ENCODE measurements at regions not wholly inside any gene's neighbourhood (a gene's known extent, or its start where the extent isn't known, plus 50 kb on each side); places are given as distances from the start of the nearest gene placed in this dataset.
"Not testable (repeated sequence)": the region's sequence is repeated elsewhere in the genome, so short reads cannot be mapped to it uniquely, and the experiment has no call there.

DNA sequence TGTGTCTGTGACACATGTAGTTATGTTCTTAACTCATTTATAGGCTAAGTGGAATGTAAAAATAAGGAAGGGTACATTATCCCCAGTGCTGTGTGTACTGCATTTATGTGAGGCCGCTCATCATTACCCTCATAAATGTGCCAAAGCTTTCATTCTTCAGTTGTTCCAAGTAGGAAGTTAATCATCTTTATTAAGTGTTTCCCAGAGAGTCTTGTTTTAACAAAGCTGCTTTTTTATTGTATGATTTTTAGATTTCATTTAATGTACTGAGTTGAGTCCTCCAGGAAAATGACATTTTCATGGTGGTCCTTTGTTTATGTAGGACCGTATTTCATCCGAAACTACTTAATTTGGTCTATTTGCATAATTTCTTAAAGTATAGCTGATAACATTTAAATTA, 379.8 kb downstream of the DLEU7 start:
- H3K9ac ChIP-seq (ENCODE audit: low read depth in 2 of 2, low read length in 2 of 2) = no peak overlapping the region
- H3K27me3 ChIP-seq = no peaks in the 10 kb centered on the region
- DNase-seq = no peak
- no peak overlapping the region for H3K4me3 ChIP-seq
- no peak overlapping the region for H3K27ac ChIP-seq
- no peaks in the 10 kb centered on the region for H3K4me1 ChIP-seq
- no peaks in the 10 kb centered on the region for H3K36me3 ChIP-seq
- intact Hi-C loops (cut with DNase I) = no loop called here
- H3K9me3 ChIP-seq = no peaks in the 10 kb centered on the region
- TF ChIP-seq, protein P1, sequence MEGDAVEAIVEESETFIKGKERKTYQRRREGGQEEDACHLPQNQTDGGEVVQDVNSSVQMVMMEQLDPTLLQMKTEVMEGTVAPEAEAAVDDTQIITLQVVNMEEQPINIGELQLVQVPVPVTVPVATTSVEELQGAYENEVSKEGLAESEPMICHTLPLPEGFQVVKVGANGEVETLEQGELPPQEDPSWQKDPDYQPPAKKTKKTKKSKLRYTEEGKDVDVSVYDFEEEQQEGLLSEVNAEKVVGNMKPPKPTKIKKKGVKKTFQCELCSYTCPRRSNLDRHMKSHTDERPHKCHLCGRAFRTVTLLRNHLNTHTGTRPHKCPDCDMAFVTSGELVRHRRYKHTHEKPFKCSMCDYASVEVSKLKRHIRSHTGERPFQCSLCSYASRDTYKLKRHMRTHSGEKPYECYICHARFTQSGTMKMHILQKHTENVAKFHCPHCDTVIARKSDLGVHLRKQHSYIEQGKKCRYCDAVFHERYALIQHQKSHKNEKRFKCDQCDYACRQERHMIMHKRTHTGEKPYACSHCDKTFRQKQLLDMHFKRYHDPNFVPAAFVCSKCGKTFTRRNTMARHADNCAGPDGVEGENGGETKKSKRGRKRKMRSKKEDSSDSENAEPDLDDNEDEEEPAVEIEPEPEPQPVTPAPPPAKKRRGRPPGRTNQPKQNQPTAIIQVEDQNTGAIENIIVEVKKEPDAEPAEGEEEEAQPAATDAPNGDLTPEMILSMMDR (IDR thresholded peaks at IDR 0.05) = no peak

DNA sequence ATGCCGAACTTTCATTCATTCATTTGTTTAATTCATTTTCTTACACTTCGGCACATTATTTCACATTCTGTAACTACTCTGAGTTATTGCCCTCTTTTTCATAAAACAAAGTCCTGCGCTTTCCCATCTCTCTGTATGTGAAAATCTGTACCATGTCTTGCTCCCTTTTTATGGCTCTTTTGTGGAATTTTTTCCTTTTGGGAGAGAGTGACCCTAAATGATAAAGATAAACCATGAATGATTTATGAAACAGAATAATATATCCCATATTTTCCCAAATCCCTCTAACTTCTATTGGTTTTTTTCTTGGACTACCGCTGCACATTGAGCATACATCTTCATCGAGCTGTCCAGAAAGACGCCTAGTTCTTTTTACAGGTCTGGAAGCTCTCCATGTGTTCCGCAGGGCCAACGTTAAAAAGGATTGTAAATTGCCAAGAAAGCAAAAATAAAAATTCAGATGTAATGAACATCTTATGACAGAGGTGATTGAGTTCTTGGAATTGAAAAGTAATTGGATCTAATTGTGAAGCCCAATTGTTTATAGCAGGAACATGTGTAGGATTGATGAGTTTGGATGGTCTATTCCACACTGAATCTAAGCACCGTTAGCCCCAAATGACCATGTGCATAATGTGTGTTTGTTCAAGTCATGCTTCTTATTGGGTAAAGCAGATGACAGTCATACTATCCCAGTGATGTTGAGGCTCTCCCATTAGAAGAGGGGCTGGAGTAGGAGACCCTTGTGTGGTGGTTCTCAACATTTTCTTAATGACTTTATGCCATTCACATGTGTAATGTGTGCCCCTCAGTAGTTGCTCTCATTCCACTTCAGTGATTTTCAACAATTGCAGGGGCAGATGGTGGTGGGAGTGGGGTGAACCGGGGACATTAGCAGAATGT, 378.9 kb downstream of the DLEU7 start:
- TF ChIP-seq, protein P1 (IDR thresholded peaks at IDR 0.05) = no peak
- no peak for DNase-seq
- Histone ChIP-seq H3K27me3 (no peaks in the 10 kb centered on the region), H3K4me1 (no peaks in the 10 kb centered on the region), H3K9me3 (no peaks in the 10 kb centered on the region), H3K4me3 (no peak overlapping the region), H3K36me3 (no peaks in the 10 kb centered on the region), H3K27ac (no peak overlapping the region), H3K9ac (ENCODE audit: low read depth in 2 of 2, low read length in 2 of 2) (no peak overlapping the region)
- intact Hi-C loops (cut with DNase I) = no loop called here

DNA sequence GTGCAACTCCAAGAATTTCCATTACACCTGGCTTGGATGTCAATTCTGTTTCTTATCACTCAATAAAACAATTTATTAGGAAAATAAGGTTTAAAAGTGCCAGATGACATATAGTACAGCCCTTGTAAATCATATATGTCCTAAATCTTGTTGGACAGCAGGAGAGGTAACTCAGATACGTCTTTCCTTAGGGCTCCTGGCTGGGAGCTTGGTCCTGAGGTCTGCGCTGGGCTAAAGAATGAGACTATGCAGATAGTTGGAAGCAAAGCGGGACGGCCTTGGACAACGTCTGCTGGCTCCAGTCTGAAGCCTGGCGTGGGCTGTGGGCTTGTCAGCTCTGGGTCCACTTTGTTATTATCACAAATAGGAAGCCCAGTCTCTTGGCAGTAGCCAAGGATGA, 377.0 kb downstream of the DLEU7 start:
- TF ChIP-seq, protein P1 (IDR thresholded peaks at IDR 0.05) = no peak
- intact Hi-C loops (cut with DNase I) = no loop called here
- Histone ChIP-seq H3K36me3 (no peaks in the 10 kb centered on the region), H3K27ac (no peak overlapping the region), H3K4me1 (no peaks in the 10 kb centered on the region), H3K9ac (ENCODE audit: low read depth in 2 of 2, low read length in 2 of 2) (no peak overlapping the region), H3K27me3 (no peaks in the 10 kb centered on the region), H3K9me3 (no peaks in the 10 kb centered on the region), H3K4me3 (no peak overlapping the region)
- DNase-seq = no peak

DNA sequence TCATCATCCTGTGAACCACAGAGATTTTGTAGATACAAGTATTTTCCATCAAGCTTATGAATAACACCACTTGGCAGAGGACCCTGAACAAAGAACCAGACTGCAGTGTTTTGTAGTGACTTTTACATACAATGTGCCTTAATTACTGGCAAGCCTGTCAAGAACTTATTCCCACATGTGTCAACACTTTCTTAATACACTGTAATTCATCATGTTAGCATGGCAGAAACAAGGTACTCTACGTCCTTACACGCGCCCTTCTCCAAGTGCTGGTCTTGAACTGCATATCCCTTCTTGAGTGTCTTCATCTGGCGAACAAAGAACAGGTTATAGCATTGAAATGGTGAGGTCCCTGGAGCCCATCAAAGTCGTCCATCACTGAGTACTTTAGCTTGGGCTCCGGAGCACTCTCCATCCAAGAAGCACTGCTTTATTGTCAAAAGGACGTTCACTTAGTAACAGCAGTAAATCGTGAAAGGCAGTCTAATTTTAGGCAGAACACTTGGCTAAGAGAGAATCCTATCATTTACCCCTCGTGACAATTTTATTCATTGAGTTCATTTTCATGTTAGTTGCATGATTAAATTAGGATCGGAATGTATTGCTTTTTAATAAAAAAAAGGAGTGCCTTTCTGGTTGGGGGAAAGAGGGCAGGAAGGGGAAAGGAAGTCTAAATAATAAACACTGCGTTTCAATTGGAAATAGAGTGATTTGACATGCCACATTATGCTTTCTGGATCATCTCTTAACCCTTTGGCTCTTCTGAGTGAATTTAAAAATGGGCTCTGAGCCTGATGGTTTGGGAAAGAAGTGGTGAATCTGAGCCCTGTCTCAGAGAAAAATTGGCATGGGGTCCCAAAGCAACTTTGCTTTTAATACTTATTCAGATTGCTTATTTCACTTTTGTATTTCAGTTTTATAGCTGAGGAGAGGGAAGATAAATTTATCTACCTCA, 376.1 kb downstream of the DLEU7 start:
- Histone ChIP-seq H3K9me3 (no peaks in the 10 kb centered on the region), H3K27me3 (no peaks in the 10 kb centered on the region), H3K4me3 (no peak overlapping the region), H3K27ac (no peak overlapping the region), H3K4me1 (no peaks in the 10 kb centered on the region), H3K36me3 (no peaks in the 10 kb centered on the region), H3K9ac (ENCODE audit: low read depth in 2 of 2, low read length in 2 of 2) (no peak overlapping the region)
- TF ChIP-seq, protein P1 (IDR thresholded peaks at IDR 0.05) = no peak
- intact Hi-C loops (cut with DNase I) = no loop called here
- no peak for DNase-seq

DNA sequence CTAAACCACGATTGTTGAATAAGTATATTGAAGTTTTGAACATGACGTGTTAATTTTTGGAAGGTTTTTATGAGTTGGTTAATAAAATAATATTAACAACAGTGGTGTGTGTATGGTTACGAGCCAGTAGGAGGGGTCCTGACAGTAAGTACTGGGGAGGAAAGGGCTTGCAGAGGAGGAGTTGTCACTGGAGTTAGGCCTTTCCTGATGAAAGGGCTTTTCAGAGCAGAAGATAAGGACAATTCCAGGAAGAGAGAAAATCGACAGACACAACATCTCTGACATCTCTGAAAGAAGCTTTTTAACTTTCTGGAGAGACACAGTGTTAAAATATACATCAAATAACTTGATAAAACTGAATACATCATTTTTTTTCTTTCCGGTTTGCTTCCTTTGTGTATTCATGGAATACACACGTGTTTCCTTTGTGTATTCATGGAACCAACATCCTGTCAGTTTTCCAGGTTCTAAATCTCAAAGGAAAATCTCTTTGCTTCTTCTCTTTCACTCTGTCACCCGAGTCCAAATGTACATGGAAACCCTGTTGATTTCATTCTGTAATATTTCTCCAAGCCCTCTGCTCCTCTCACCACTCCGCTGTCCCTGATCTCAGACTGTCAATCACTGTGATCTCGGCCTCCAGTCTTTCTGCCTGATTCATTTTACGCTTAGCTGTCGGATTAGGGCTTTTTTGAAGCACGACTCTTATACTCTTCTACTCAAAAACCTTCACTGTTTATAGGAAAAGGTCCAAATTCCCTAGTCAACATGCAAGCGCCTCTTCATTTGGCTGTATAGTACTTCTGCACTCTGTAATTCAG, 374.4 kb downstream of the DLEU7 start:
- H3K36me3 ChIP-seq = no peaks in the 10 kb centered on the region
- H3K4me3 ChIP-seq = no peak overlapping the region
- H3K9me3 ChIP-seq = no peaks in the 10 kb centered on the region
- intact Hi-C loops (cut with DNase I) = no loop called here
- DNase-seq = no peak
- no peaks in the 10 kb centered on the region for H3K27me3 ChIP-seq
- no peak overlapping the region for H3K9ac ChIP-seq (ENCODE audit: low read depth in 2 of 2, low read length in 2 of 2)
- no peaks in the 10 kb centered on the region for H3K4me1 ChIP-seq
- H3K27ac ChIP-seq = no peak overlapping the region
- TF ChIP-seq, protein P1 (IDR thresholded peaks at IDR 0.05) = no peak

DNA sequence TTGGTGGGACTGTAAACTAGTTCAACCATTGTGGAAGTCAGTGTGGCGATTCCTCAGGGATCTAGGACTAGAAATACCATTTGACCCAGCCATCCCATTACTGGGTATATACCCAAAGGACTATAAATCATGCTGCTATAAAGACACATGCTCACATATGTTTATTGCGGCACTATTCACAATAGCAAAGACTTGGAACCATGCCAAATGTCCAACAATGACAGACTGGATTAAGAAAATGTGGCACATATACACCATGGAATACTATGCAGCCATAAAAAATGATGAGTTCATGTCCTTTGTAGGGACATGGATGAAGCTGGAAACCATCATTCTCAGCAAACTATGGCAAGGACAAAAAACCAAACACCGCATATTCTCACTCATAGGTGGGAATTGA, 370.4 kb downstream of the DLEU7 start:
- H3K36me3 ChIP-seq; H3K27ac ChIP-seq; H3K4me1 ChIP-seq; DNase-seq; intact Hi-C loops (cut with DNase I); H3K9me3 ChIP-seq; H3K27me3 ChIP-seq; H3K9ac ChIP-seq (ENCODE audit: low read depth in 2 of 2, low read length in 2 of 2); H3K4me3 ChIP-seq: not testable (repeated sequence)

All from colonic mucosa (tissue), 4 donors.